ENCODE measurements at regions not wholly inside any gene's neighbourhood (a gene's known extent, or its start where the extent isn't known, plus 50 kb on each side); places are given as distances from the start of the nearest gene placed in this dataset.

DNA sequence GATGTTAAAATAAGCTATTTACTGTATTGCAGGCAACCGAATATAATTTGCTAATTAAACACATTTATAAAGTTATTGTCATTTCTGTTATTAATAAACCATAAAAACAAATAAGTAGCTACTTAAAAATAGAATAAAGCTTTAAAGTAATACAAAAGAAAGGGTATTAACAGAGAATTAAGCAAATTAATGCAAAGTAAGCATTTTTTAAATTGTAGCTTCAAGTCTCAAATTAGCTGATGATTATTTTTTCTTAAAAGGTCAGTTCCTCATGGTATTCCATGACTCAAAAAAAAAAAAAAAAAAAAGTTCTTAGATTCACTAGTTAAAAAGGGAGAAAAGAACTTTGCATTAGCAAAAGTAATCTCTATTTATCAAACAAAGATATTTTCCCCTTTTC lies 292.5 kb downstream of the SLITRK1 start:
- DNase-seq = no peak

- no peak for DNase-seq
These were observed 305.1 kb downstream of the SLITRK1 start for GRCh38 chr13:83577183-83577582.

DNA sequence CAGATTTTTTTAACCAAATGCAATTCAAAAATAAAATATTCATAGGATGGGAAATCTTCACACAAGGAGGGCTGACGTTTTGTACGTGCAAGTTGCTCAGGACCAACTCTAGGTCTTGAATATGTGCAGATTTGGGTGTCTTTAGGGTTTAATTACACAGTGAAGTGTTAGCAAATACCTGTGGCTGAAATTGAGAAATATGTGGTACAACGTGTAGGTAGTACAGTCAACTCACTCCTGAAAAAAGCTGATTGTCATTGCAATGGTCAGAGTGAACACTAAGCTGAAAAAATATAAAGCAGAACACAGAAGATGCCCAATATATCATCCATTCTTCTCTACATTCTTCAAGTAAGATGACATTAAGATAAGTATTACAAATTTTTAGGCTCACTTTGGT lies 314.3 kb downstream of the SLITRK1 start:
- no peak for DNase-seq

- no peak for DNase-seq
These were observed 318.8 kb downstream of the SLITRK1 start for GRCh38 chr13:83563499-83563898.

GRCh38 chr13:83557845-83558244 lies 324.4 kb downstream of the SLITRK1 start:
- no peak for DNase-seq

DNA sequence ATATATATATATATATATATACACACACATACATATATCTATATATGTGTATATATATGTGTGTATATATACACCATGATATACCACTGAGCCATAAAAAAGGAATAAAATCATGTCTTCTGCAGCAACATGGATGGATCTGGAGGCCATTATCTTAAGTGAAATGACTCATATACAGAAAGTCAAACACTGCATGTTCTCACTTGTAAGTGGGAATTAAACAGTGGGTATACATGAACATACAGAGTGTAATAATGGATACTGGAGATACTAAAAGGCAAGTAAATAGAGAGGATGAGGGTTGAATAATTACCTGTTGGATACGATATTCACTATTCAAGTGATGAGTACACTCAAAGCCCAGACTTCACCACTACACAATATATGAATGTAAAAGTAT lies 332.6 kb downstream of the SLITRK1 start:
- DNase-seq = no peak

- no peak for DNase-seq
These were observed 335.2 kb downstream of the SLITRK1 start for GRCh38 chr13:83547043-83547442.

GRCh38 chr13:83546476-83546875 lies 335.8 kb downstream of the SLITRK1 start:
- DNase-seq = no peak

- DNase-seq = no peak
These were observed 343.6 kb downstream of the SLITRK1 start for GRCh38 chr13:83538636-83539035.

- DNase-seq = no peak
These were observed 345.3 kb downstream of the SLITRK1 start for GRCh38 chr13:83536941-83537340.

DNA sequence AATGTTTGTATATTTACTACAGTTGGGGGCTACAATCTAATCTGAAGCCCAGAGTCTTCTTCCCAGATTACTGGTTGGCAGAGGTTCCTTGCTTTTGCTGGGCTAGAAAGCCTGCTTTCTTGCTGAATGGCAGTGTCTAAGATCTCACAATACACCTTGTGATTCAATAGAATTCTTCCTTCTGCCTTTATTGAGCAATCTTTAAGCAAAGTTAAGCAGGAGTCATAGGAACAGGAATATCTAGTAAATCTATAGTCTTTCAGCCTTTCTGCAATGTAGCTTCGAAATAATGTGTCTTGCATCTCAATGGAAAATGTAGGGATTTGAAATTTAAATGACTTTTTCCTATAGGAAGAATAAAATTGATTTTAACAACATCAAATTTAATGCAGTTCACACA lies 346.1 kb downstream of the SLITRK1 start:
- no peak for DNase-seq

DNA sequence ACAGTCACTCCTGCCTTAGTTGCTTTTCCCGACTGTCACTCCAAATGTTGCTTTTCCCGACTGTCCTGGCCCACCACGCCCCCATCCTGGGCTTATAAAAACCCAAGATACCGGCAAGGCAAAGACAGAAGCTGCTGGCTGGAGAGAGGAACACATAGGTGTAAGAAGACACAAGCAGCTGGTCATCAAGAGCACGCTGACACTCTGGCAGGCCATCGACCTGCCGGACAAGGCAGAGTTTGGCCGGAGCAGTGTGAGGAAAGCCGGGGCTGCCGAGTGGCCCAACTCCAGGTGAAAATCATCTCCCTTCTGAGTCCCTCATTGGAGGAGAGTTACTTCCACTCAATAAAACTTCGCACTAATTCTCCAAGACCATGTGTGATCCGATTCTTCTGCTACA lies 349.5 kb downstream of the SLITRK1 start:
- DNase-seq = no peak

DNA sequence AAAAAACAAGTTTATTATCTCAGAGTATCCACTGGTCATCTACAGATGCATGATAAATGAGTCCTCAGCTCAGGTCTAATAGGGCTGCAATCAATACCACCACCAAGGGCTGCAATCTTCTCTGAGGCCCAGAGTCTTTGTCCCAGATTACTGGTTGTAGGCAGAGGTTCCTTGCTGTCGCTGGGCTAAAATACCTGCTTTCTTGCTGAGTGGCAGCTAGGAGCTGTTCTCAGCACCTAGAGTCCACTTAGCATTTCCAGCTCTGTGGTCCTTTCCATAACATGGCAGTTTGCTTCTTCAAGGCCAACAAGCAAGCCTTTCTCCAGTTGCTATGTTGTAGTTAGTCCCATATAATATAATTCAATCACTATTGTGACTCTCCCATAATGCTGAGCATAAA lies 351.3 kb downstream of the SLITRK1 start:
- no peak for DNase-seq

DNA sequence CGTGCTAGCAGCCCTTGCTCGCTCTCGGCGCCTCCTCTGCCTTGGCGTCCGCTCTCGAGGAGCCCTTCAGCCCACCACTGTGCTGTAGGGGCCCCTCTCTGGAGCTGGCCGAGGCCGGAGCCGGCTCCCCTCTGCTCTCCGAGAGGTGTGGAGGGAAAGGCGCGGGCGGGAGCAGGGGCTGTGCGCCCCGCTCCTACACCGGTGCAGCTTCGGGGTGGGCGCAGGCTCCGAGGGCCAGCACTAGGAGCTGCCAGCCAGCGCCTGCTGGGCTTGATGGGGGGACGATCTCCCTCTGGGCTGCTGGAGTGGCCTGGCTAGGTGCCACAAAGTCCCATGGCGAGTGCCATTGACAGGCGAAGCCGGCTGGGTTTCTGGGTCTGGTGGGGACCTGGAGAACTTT lies 365.5 kb downstream of the SLITRK1 start:
- DNase-seq = no peak

DNA sequence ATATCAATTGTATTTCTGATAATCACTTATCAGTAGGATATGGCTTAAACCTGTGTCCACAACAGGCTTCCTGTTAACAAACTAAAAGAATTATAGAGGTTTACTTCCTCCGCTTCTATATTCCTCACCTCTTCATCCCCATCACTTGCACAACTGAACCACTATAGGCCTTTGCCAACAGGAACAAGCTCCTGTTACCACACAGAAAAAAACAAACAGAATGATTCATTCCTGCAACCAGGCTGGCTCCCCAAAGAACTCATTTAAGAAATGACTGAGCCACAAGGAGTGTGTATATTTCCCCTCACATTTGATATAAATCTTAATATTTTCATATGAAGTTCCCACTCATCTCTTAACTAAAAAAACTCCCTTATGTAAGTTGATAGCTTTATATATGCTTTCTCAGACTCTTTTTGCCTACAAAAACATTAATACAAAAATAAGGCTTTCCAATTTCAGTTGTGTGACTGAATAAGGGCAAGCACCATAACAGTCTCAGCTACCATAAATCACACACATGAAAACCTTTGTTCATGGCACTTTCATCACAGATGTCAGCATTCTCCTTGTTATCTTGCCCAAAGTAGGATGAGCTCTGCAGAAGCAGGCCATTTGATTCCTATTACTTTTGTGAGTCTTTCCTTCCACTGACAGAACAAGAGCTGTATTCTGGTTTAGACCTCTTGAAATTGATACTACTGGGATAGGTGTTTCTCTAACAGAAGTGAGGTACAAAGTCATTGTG lies 366.8 kb downstream of the SLITRK1 start:
- no peak for DNase-seq

DNA sequence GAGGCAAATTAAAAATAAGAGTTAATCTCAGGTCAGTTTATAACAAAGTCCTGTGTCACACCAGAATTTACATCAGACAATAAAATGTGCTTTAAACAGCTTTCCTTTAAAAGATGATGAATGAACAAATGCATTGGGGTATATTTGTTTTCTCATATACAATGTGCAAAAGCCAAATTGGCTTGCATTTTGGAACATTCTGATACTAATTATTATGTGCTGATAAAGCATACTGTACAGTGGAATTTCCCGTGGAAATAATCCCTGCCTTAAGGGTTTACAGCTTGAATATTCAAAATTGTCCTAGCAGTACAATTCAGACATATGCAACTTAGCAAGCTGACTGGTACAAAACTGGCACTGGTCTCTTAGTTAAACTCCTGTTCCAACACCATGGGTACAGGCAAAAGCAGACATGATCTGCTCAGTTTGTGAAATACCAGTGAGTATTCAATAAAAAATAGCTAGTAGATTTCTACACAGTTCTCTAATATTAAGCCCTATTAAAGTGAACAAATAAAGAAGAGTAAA lies 373.4 kb downstream of the SLITRK1 start:
- DNase-seq = peak; percentile 15

- no peak for DNase-seq
These were observed 378.9 kb downstream of the SLITRK1 start for GRCh38 chr13:83503424-83503823.

- DNase-seq = no peak
These were observed 383.0 kb downstream of the SLITRK1 start for GRCh38 chr13:83499286-83499685.

DNA sequence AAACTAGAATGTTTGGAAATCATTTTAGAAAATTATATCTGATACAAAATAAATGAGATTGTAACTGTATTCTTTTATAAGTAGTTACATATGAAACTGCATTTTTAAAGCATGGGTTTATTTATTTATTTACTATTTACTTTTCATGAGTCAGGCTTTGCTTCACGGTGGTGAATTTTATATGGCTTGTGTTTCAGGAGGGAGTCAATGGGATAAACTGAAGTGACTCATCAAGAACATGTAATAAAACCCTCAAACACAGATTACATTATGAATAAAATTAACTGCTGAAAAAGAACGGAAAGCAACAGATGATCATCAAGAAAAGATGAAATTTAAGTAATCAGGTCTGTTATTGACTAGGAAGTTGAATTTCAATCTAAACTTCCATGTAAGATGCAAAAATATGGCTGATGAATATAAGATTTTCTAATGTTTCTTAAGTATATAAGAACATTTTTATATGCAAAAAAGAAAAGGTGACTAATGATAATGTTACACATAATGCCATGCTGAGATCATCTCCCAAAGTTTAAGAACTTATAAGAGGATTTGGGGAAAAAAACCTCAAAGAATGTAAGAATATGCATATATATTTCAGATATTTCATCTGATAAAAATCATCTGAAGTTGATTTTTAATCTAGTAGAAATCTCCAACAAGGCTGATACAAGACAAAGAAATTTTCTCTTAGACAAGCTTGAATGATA lies 383.6 kb downstream of the SLITRK1 start:
- no peak for DNase-seq

DNA sequence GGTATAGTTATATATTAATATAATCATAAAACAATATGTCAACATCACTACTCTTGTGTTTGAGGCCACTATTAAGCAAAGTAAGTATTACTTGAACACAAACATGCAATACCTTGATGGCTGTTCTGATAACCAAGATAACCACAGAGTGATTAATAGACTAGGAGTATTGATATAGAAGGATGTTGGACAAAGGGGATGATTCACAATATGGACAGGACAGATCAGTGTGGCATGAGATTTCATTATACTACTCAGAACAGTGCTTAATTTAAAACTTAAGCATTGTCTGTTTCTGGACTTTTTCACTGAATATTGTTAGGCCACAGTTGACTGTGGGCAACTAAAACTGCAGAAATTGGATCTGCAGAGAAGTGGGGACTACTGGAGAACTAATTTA lies 384.2 kb downstream of the SLITRK1 start:
- no peak for DNase-seq

DNA sequence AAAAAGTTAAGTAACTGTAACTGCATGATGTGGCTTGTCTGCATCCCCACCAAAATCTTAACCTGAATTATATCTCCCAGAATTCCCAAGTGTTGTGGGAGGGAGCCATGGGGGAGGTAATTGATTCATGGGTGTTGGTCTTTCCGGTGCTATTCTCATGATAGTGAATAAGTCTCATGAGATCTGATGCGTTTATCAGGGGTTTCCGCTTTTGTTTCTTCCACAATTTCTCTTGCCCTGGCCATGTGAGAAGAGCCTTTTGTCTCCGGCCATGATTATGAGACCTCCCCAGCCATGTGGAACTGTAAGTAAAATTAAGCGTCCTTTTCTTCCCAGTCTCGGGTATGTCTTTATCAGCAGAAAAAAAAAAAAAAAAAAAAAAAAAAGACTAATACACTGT lies 385.8 kb downstream of the SLITRK1 start:
- DNase-seq = no peak

DNA sequence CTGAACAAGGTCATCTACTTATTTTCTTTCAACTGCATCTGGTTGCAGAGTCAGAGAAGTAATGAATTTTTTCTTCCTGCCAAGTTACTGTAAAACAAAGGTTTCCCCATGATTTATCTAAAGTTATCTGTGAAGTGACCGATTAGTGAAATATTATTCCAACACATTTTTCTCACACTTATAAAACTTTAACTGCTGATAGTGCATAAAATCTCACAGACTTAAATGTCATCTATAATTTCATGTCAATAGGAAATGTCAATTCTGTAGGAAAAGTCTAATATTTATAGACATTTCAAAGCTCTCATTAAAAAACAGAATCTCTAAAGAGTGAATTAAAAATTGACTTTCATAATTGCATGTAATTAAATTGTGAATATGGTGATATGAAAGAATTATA lies 397.2 kb downstream of the SLITRK1 start:
- no peak for DNase-seq

GRCh38 chr13:83471011-83471410 lies 411.3 kb downstream of the SLITRK1 start:
- no peak for DNase-seq

DNA sequence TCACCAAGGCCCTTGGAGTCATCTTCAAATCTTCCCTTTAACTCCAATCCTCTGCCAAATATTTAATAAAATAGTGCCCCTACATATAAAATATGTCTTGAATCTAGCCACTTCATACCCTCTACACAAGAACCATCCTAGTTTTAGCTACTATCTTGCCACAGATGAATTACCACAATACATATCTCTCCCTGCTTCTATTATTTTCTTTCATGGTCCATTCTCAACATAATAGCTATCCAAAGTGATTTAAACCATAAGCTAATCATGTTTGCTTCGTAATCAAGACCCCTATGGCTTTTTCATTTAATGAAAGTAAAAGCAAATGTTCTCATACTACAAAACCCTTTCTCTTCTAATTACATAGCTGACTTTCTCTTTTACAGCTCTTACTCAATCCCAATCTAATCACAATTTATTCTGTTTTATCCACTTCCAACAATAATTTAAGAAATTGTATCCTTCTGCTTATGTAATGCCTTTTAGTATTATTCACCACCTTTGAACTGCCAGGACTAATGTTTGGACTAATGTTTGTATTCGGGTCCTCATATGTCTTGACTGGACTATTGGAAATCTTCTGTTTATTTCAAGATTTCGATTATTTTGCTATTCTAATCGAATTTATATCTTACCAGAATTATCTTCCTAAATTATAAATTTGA lies 412.0 kb downstream of the SLITRK1 start:
- no peak for DNase-seq

All from hindlimb muscle (tissue), 1 donor.